Ramos (cell line): ENCODE measurements at regions not wholly inside any gene's neighbourhood (a gene's known extent, or its start where the extent isn't known, plus 50 kb on each side); places are given as distances from the start of the nearest gene placed in this dataset.

Source experiments
- in situ Hi-C: fragments of 300-500 bp; cut with MboI; formaldehyde crosslinking; loops from one replicate; pipeline ENCODE4 v1.14.3; 2022; ENCODE audit warnings: low sequenced_read_pairs; ENCODE audit not compliant: unreplicated experiment

DNA sequence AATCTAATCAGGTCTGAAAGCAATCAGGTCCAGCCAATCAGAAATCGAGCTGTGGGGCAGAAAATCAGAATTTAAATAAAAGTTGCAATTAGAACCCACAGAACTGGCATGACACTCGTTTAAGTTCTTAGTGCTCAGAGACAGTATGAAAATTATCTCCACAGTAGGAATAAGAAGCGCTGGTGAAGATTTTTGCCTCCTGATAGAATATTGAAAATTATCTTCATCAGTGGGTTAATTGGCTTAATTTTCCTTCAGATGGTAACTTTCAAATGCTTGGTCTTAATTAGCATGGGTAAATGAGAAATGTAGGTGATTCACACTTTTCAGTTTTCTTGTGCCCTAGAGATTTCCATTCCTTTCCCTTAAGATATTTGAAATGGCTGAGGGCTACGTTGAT lies 109.1 kb upstream of the MDFIC2 start:
- in situ Hi-C loops = no loop called here

DNA sequence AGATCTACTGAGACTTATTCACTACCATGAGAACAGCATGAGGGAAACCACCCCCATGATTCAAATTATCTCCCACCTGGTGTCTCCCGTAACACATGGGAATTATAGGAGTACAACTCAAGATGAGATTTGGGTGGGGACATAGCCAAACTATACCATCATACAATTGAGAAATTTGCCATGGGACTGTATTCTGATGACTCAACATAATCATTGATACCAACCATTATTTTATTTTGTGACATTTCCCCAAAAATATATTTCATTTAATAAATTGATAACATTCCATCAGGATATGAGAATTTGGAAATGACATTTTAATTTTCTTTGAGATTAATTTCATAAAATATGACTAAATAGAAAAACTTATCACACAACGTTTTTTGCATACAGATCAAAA lies 96.6 kb upstream of the MDFIC2 start:
- in situ Hi-C loops = no loop called here

DNA sequence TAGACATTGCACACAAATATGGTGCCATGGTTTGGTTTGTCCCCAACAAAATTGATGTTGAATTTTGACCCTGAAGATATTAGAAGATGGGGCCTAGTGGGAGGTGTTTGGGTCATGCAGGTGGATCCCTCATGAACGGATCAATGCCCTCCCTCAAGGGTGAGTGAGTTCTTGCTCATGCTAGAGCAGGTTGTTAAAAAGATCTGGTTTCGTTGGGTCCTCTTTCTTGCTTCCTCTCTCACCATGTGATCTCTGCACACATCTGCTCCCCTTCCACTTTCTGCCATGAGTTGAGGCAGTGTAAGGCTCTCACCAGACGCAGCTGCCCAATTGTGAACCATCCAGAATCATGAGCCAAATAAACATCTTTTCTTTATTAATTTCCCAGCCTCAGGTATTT lies 87.8 kb upstream of the MDFIC2 start:
- in situ Hi-C loops = no loop called here

DNA sequence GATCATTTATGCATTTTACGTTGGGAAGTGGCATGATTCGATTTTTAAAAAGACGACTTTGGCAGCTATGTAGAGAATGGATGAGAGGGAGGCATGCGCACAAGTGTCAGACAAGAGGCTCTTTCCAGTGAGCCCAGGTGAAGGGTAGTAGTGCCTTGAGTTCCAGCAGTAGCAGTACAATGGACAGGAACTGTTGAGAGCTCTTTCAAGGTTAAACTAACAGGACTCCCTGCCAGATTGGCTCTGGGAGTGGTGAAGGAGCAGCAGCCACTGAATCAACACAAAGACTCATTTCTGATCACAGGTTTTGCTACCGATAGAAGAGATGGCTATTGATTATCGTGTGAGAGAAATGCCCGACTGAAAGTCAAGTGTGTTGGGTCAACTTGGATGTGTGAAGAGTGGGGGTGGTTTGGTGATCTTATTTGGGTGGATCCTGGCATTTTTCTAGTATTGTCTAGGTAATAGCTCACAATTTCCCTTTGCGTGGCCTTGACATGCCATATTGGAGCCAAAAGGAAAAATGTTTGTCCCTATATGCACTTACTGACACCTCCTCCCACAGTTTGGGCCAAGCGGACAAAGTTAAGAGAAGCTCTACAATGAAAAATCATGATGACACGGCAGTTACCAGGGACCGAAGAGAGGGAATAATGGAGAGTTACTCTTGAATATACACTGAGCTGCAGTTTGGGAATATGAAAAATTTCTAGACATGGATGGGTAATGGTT lies 81.6 kb upstream of the MDFIC2 start:
- in situ Hi-C loops = no loop called here

DNA sequence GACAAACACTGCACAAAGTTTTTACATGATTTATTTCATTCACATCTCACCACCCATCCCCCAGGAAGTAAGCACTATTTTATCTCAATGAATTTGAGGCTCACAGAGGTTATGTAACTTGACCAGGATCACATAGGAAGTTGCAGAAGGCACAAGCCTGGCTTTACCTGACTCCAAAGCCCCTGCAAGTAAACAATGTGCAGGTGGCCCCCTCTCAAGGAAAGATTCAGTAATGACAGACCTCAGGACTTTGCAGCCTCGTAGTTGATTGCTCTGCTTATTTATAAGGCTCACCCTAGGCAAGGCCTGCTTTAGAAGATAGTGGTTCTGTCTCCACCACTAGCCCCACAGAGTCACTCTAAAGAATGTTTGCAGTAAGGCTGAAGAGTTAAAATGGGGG lies 79.8 kb upstream of the MDFIC2 start:
- in situ Hi-C loops = no loop called here

DNA sequence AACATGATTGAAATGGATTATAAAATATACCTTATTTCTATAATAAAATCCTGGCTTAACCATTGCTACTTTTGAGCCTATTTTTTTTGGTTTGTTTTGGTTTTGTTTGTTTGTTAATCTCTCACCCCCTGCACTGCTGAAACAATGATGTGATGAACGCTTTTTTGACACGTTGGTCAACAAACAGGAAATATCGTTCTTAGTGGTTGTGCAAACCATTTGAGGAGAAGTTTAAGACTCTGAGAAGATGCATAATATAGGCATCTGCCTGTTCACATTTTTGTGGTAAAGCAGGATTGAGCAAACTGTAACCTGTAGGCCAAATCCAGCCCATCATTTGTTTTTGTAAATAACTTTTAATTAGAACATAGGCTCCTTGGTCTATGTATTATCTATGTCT lies 75.5 kb upstream of the MDFIC2 start:
- in situ Hi-C loops = no loop called here

DNA sequence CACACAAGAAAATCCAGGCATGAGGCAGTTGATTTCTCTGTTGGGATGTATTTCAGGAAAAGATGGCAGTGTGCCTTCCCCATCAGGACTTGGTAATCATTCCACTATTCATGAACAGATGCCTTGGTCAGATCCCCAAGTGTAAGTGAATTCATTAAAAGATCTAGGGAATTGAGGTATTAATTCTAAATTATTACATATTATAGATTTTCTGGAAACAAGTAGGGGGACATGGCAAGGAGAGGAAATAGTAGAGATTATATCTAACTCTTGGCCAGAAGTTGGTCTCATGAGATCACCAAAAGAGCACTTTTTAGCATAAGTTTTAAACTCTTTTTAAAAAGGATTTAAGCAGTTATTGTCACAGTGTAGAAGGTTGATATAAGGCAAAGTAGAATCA lies 74.4 kb upstream of the MDFIC2 start:
- in situ Hi-C loops = no loop called here

DNA sequence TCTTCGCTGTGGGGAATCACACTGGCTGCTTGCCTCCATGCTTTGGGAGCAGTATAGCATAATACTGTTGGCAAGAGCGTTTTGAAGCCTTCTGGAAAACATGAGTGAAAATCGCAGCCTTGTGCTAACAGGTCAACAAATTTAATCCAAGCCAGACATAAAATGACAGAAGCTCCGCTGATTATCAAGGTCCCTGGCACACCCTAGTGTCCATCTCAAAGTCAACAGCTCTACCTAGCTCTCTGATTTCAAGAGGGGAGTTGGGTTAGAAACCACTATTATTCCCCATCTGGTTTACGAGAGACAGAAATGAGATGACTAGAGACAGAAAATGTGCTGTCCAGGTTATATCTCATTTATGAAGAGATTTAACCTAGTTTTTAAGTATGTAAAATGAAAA lies 73.6 kb upstream of the MDFIC2 start:
- in situ Hi-C loops = no loop called here

DNA sequence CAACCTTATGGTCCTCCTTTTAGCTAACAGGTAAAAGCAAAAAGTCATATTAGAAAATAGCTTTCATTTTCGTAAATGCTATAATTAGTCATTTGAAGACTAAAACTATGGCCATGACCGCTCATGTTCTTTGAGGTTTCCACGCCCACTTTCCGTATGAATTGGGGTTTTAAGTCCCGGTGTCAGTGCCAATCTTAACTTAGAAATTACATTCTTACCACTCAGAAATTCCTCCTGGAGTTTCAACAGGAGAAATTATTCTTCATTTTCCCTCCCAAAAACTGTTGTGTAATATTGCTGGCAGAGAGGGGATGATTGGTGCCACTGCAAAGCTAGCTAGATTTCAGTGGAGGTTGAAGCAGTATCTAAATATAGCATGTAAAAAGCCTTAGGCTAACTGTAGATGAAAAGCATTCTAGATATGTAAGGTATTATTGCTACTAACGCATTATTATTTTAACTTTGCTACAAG lies 71.0 kb upstream of the MDFIC2 start:
- in situ Hi-C loops = no loop called here

DNA sequence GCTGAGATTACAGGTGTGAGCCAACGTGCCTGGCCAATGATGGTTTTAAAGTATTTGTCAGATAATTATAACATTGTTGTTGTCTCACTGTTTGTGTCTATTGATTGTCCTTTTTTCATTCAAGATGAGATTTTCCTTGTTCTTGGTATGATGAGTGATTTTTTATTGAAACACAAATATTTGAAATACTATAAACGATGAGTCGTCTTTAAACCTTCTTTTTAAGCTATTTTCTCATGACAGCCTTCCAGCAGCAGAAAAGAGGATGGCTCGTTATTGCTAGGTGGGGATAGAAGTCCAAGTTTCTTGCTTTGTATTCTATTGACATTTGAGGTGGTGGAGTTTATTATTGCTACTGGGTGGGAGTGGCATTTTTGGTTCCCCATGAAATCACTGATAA lies 61.7 kb upstream of the MDFIC2 start:
- in situ Hi-C loops = no loop called here
